PC-3 (cell line): ENCODE measurements at regions not wholly inside any gene's neighbourhood (a gene's known extent, or its start where the extent isn't known, plus 50 kb on each side); places are given as distances from the start of the nearest gene placed in this dataset.

Experiments
- CTCF ChIP-seq: fragments of 300-600 bp; sonication (generic); conservative IDR thresholded peaks from 2 replicates; pipeline ENCODE4 v1.5.1; 2017; ENCODE audit warnings: antibody characterized with exemption, low read depth, mild to moderate bottlenecking, low read length
- EZH2 ChIP-seq: fragments of 300-600 bp; sonication (generic); IDR thresholded peaks from one replicate; pipeline ENCODE4 v1.6.1; 2017; ENCODE audit warnings: antibody characterized with exemption, mild to moderate bottlenecking, low read length; ENCODE audit not compliant: unreplicated experiment
- EZH2phosphoT487 ChIP-seq: fragments of 300-600 bp; sonication (generic); IDR thresholded peaks from 2 replicates; pipeline ENCODE4 v1.6.1; 2018; ENCODE audit warnings: mild to moderate bottlenecking, antibody characterized with exemption, low read length, borderline replicate concordance

GRCh38 chr21:27735699-27736098, 768.8 kb upstream of the ADAMTS5 start:
- TF ChIP-seq CTCF (no peak), EZH2phosphoT487 (no peak), EZH2 (no peak)
